GM06990 (cell line): ENCODE measurements at regions not wholly inside any gene's neighbourhood (a gene's known extent, or its start where the extent isn't known, plus 50 kb on each side); places are given as distances from the start of the nearest gene placed in this dataset.

Source experiments
- DNase-seq: peaks from one replicate; pipeline ENCODE4 v3.0.0-alpha.2; 2011; ENCODE audit not compliant: insufficient read length; ENCODE audit errors: extremely low read depth
- H3K27me3 ChIP-seq: replicated peaks from 2 replicates; pipeline ENCODE4 v1.6.0; 2011; ENCODE audit warnings: low read length; ENCODE audit not compliant: control insufficient read depth, insufficient read depth
- H3K36me3 ChIP-seq: 2 replicates; pipeline ENCODE4 v1.5.1; 2011; ENCODE audit warnings: low read length; ENCODE audit not compliant: control insufficient read depth, insufficient read depth
- H3K4me3 ChIP-seq: replicated peaks from 2 replicates; pipeline ENCODE4 v1.5.1; 2011; ENCODE audit warnings: low read depth, mild to moderate bottlenecking, control low read depth, low read length
- TF ChIP-seq, protein P1 (sequence below): IDR thresholded peaks from 2 replicates; pipeline ENCODE4 v1.5.1; 2011; ENCODE audit warnings: low read length, control low read depth, mild to moderate bottlenecking, inconsistent platforms; ENCODE audit not compliant: insufficient read depth, poor library complexity, severe bottlenecking

GRCh38 chr12:39157696-39158342 lies 252.4 kb upstream of the CPNE8 start:
- Histone ChIP-seq H3K4me3 (no peak overlapping the region), H3K36me3 (no peaks in the 10 kb centered on the region), H3K27me3 (no peaks in the 10 kb centered on the region)
- no peak for DNase-seq
- TF ChIP-seq, protein P1, sequence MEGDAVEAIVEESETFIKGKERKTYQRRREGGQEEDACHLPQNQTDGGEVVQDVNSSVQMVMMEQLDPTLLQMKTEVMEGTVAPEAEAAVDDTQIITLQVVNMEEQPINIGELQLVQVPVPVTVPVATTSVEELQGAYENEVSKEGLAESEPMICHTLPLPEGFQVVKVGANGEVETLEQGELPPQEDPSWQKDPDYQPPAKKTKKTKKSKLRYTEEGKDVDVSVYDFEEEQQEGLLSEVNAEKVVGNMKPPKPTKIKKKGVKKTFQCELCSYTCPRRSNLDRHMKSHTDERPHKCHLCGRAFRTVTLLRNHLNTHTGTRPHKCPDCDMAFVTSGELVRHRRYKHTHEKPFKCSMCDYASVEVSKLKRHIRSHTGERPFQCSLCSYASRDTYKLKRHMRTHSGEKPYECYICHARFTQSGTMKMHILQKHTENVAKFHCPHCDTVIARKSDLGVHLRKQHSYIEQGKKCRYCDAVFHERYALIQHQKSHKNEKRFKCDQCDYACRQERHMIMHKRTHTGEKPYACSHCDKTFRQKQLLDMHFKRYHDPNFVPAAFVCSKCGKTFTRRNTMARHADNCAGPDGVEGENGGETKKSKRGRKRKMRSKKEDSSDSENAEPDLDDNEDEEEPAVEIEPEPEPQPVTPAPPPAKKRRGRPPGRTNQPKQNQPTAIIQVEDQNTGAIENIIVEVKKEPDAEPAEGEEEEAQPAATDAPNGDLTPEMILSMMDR: no peak

DNA sequence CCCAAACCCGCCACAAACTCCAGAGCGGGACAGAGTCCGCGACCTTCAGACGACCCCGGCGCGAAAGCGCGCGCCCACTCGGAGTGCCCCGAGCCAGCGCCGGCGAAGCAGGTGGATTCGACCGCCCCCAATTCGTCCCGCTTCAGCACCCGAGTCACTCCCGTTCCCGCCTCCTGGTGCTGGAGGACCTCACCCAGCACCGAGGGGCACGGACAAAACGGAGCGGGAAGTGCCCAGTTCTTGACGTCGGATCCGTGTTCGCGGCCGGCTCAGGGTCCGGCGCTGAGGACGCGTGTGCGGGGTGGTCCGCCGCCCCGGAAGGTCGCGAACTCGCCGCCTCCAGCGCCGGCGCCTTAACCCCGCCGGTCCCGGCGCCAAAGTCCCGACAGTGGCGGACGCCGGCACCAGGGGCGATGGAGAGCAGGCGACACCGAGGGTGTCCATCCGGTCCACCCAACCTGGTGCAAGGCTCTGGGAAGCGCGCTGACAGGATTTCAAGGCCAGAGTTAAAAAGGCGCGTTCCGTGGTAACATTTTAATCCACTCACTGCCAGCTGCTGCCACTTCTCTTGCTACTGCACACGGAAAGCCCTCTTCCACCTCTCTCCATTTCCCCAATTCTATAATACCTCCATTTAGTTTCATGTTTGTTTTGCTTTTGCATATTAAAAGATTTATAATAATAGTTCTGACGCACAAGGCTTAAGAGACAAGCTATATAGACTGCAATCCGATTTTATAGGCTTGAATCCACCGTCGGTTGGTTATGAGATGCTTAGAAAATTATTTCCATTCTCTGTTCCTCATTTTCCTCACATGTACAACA lies 240.0 kb upstream of the CPNE8 start:
- Histone ChIP-seq H3K27me3 (no peaks in the 10 kb centered on the region), H3K4me3 (no peak overlapping the region), H3K36me3 (no peaks in the 10 kb centered on the region)
- TF ChIP-seq, protein P1: peak; percentile 24
- DNase-seq: no peak

DNA sequence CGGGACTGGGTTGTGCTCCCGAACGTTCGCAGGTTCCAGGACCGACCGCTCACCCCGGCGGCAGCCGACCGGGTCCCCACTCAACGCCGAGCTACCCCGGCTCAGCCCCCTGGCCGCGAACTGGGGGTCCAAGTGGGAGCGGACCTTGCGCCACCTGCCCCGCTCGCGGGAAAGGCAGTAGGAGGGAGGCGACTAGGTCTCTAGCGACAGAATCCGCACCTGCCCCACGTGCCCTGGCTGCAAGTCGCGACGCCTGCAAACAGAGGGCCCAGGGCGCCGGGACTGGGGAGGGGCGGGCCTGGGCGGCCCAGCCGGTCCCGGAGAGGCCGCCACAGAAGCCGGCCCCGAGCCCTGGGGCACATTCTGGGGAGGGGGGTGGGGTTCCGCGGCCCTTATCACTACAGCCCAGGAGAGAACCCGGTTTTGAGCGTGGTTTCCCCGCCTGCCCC lies 239.2 kb upstream of the CPNE8 start:
- no peak overlapping the region for H3K4me3 ChIP-seq
- TF ChIP-seq, protein P1: no peak
- no peak for DNase-seq
- H3K36me3 ChIP-seq: no peaks in the 10 kb centered on the region
- no peaks in the 10 kb centered on the region for H3K27me3 ChIP-seq

DNA sequence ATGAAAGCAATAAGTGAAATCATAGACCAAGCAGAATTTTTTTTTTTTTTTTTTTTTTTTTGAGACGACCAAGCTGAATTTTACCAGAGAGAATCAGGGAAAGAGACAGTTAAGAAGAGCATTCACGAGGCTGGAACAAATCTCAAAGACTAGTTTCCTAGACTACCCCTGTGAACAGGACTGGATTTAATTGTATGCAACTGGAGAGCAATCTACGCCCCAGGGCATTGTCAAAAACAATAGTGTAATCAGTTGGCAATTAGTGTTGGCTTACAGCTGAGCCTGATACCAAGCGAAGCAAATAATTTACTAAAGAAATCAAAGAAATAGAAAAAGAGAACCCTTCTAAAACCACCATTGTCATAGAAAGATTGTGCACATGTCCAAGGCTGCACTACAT lies 232.9 kb upstream of the CPNE8 start:
- DNase-seq: no peak
- H3K27me3 ChIP-seq: no peaks in the 10 kb centered on the region
- TF ChIP-seq, protein P1: no peak

DNA sequence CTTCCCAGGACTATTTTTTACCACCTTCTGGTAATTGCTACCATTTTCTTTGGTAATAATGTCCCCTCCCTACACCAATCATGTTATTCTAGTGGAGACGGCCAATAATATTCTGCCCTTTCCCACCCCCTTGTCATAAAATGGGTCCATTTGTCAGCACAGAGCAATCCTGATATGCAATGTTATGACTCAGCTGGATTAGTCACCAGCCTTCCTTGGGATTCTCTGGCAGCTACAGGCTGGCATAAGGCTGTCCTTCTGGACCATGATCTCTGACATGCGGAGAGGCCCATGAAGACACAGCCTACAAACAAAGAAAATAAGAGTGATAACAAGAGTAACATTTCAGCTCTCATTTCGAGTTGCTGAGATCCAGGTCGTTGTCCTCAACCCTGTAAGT lies 222.0 kb upstream of the CPNE8 start:
- no peaks in the 10 kb centered on the region for H3K27me3 ChIP-seq
- no peak for DNase-seq
- TF ChIP-seq, protein P1: no peak
- H3K4me3 ChIP-seq: no peak overlapping the region
- H3K36me3 ChIP-seq: no peaks in the 10 kb centered on the region

More for the DNA sequence above, 232.9 kb upstream of the CPNE8 start:
- Histone ChIP-seq H3K36me3 (no peaks in the 10 kb centered on the region), H3K4me3 (no peak overlapping the region)
